A549 (cell line): ENCODE measurements at regions not wholly inside any gene's neighbourhood (a gene's known extent, or its start where the extent isn't known, plus 50 kb on each side); places are given as distances from the start of the nearest gene placed in this dataset.

Source experiments
- ATAC-seq, 2 experiments: fragments of 200-7000 bp in 1 of 2; fragments of >200 bp in 1 of 2; cut with Nextera tagmentation in 1 of 2; cut with Tn5 transposase in 1 of 2; 3 replicates each; pipeline versions ENCODE4 v1.8.0 to v1.9.1; 2018 to 2020; ENCODE audit warnings: mild to moderate bottlenecking in 1 of 2, moderate library complexity in 1 of 2
- CTCF ChIA-PET: fragments of 300-600 bp; sonication (Branson Sonifier 250); formaldehyde crosslinking; extraction: SDS; loops from one replicate; lab custom pipeline; 2021; ENCODE audit warnings: antibody characterized with exemption, inconsistent platforms; lab: Yijun Ruan, JAX
- POLR2A ChIA-PET: fragments of 350-600 bp; formaldehyde crosslinking; extraction: SDS; loops from one replicate; lab custom pipeline; 2021; ENCODE audit warnings: antibody characterized with exemption, inconsistent platforms; lab: Yijun Ruan, JAX
- DNase-seq, 2 experiments: peaks; one replicate each; pipeline versions ENCODE4 v3.0.0 to v3.0.0-alpha.2; 2011 to 2016; ENCODE audit warnings: low read depth in 1 of 2, low spot score in 1 of 2
- FAIRE-seq: peaks from 2 replicates; lab custom pipeline; 2011; peaks lifted over from hg19 to GRCh38; lab: Jason Lieb, UNC
- H3K27ac ChIP-seq, 2 experiments: fragments of >200 bp; sonication (Bioruptor Twin); formaldehyde crosslinking; 3 replicates each; pipeline ENCODE4 v1.5.1; 2016 to 2017
- H3K4me1 ChIP-seq: fragments of >200 bp; sonication (Bioruptor Twin); formaldehyde crosslinking; 3 replicates; pipeline ENCODE4 v1.6.1; 2016
- H3K4me2 ChIP-seq: fragments of >200 bp; sonication (Bioruptor Twin); formaldehyde crosslinking; 3 replicates; pipeline ENCODE4 v1.6.1; 2016
- H3K4me3 ChIP-seq: fragments of >200 bp; sonication (Bioruptor Twin); formaldehyde crosslinking; 3 replicates; pipeline ENCODE4 v1.5.1; 2016
- H3K9me3 ChIP-seq: fragments of >200 bp; sonication (Bioruptor Twin); formaldehyde crosslinking; 3 replicates; pipeline ENCODE4 v1.6.1; 2016
- CHD2 ChIP-seq: fragments of 150-350 bp; IDR thresholded peaks from 2 replicates; pipeline ENCODE4 v1.6.1; 2014; ENCODE audit warnings: low read length; ENCODE audit not compliant: partially characterized antibody
- EHMT2 ChIP-seq: fragments of 200-600 bp; sonication (generic); IDR thresholded peaks from 2 replicates; pipeline ENCODE4 v1.6.1; 2016; ENCODE audit warnings: antibody characterized with exemption, low read depth, mild to moderate bottlenecking, moderate library complexity
- FOSL2 ChIP-seq, 2 experiments: fragments of 450-650 bp in 1 of 2; fragments of >200 bp in 1 of 2; sonication (Bioruptor Twin) in 1 of 2; formaldehyde crosslinking; IDR thresholded peaks; 2 replicates each; pipeline versions ENCODE4 v1.5.0 to v1.6.1; 2016 to 2020; ENCODE audit warnings: mild to moderate bottlenecking in 1 of 2, moderate library complexity in 1 of 2
- HOXA7 ChIP-seq: fragments of 250-450 bp; sonication (Bioruptor Pico); IDR thresholded peaks from 2 replicates; pipeline ENCODE4 v1.5.0; 2020; ENCODE audit warnings: mild to moderate bottlenecking, moderate library complexity
- HOXB5 ChIP-seq: fragments of 250-450 bp; sonication (Bioruptor Pico); IDR thresholded peaks from 2 replicates; pipeline ENCODE4 v1.5.0; 2020; ENCODE audit warnings: mild to moderate bottlenecking, moderate library complexity
- KDM1A ChIP-seq: fragments of 200-600 bp; sonication (generic); IDR thresholded peaks from 2 replicates; pipeline ENCODE4 v1.6.1; 2016; ENCODE audit warnings: low read depth, mild to moderate bottlenecking
- MYC ChIP-seq: IDR thresholded peaks from 2 replicates; pipeline ENCODE4 v1.6.1; 2012; ENCODE audit warnings: mild to moderate bottlenecking, inconsistent platforms, low read length, improper control_type of control experiment, borderline replicate concordance
- NPAS2 ChIP-seq: fragments of 250-450 bp; sonication (Bioruptor Pico); IDR thresholded peaks from 2 replicates; pipeline ENCODE4 v1.8.0; 2022; ENCODE audit warnings: mild to moderate bottlenecking, moderate library complexity, borderline replicate concordance
- POLR2AphosphoS2 ChIP-seq: conservative IDR thresholded peaks from 2 replicates; pipeline ENCODE4 v1.6.1; 2012; ENCODE audit warnings: low read length, improper control_type of control experiment, inconsistent platforms
- SMC3 ChIP-seq: fragments of >200 bp; sonication (Bioruptor Twin); formaldehyde crosslinking; IDR thresholded peaks from 3 replicates; pipeline ENCODE4 v1.6.1; 2018; ENCODE audit warnings: inconsistent platforms
- SREBF2 ChIP-seq: fragments of 450-650 bp; IDR thresholded peaks from 2 replicates; pipeline ENCODE4 v1.6.1; 2014; ENCODE audit warnings: mild to moderate bottlenecking, moderate library complexity
- ZC3H11A ChIP-seq: fragments of 450-650 bp; IDR thresholded peaks from 2 replicates; pipeline ENCODE4 v1.6.1; 2014; ENCODE audit warnings: antibody characterized with exemption, mild to moderate bottlenecking
- ZSCAN20 ChIP-seq: fragments of 250-450 bp; sonication (Bioruptor Pico); IDR thresholded peaks from 2 replicates; pipeline ENCODE4 v1.8.0; 2022; ENCODE audit warnings: mild to moderate bottlenecking, moderate library complexity
- TF ChIP-seq, protein P1 (sequence below): fragments of >200 bp; sonication (Bioruptor Twin); formaldehyde crosslinking; IDR thresholded peaks from 3 replicates; pipeline ENCODE4 v1.5.1; 2016
- TF ChIP-seq, protein P2 (sequence below): fragments of 250-450 bp; sonication (Bioruptor Pico); IDR thresholded peaks from 2 replicates; pipeline ENCODE4 v1.5.0; 2021; ENCODE audit warnings: mild to moderate bottlenecking, moderate library complexity, borderline replicate concordance
- TF ChIP-seq, protein P3 (sequence below): fragments of >200 bp; sonication (Bioruptor Twin); formaldehyde crosslinking; IDR thresholded peaks from 3 replicates; pipeline ENCODE4 v1.6.1; 2016
- TF ChIP-seq, protein P4 (sequence below): fragments of 250-450 bp; sonication (Bioruptor Pico); IDR thresholded peaks from 2 replicates; pipeline ENCODE4 v1.5.0; 2020; ENCODE audit warnings: low read depth, mild to moderate bottlenecking, moderate library complexity
- TF ChIP-seq, protein P5 (sequence below): fragments of >200 bp; sonication (Bioruptor Twin); formaldehyde crosslinking; IDR thresholded peaks from 2 replicates; pipeline ENCODE4 v1.6.1; 2016
- TF ChIP-seq, protein P6 (sequence below): fragments of 200-600 bp; sonication (generic); IDR thresholded peaks from 2 replicates; pipeline ENCODE4 v1.6.1; 2016; ENCODE audit warnings: antibody characterized with exemption, mild to moderate bottlenecking, moderate library complexity

DNA sequence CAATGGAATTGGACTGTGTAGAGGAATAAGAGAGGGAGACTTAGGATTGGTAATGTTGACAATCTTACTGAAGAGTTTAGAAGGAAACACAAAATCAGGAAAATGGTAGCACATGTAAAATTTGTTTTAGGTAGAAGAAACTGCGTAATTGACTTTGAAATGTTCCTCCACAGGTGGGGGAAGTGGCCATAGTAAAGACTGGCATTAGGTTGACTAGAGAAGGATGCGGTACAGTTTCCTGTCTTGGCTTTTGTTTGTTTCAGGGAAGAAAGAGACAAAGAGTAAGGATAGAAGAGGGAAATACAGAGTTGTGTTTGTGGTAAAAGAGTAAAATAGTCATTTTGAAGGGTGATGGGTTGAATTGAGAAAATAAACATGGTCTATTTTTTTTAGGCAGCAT lies 253.6 kb upstream of the ZNF717 start (continued):
- no peak for TF ChIP-seq MYC
- no peak for TF ChIP-seq HOXB5 (CRISPR knock-in tag)
- TF ChIP-seq, protein P1, sequence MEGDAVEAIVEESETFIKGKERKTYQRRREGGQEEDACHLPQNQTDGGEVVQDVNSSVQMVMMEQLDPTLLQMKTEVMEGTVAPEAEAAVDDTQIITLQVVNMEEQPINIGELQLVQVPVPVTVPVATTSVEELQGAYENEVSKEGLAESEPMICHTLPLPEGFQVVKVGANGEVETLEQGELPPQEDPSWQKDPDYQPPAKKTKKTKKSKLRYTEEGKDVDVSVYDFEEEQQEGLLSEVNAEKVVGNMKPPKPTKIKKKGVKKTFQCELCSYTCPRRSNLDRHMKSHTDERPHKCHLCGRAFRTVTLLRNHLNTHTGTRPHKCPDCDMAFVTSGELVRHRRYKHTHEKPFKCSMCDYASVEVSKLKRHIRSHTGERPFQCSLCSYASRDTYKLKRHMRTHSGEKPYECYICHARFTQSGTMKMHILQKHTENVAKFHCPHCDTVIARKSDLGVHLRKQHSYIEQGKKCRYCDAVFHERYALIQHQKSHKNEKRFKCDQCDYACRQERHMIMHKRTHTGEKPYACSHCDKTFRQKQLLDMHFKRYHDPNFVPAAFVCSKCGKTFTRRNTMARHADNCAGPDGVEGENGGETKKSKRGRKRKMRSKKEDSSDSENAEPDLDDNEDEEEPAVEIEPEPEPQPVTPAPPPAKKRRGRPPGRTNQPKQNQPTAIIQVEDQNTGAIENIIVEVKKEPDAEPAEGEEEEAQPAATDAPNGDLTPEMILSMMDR = no peak
- TF ChIP-seq ZC3H11A = no peak

DNA sequence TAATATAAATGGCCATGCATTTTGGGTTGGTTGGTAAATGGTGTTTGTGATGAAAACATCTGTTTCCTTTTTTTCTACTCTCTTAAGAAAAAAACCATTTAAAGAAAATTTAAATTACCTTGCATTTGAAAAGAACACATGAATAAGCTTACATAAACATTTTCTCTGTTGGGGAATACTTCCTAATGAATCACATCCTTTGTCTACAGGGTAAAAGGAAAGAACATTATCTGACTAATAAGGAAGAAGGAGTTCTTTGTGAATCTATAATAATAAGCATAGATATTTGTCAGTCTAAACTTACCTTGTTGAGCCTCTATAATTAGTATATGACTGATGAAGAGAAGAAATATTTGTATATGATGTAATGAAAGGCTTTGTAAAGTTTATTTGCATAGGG lies 254.1 kb upstream of the ZNF717 start:
- H3K27ac ChIP-seq = no peak overlapping the region
- no peak overlapping the region for H3K4me3 ChIP-seq
- FAIRE-seq (no peak), ATAC-seq (no peak), DNase-seq (no peak)
- H3K4me1 ChIP-seq = no peaks in the 10 kb centered on the region
- POLR2A ChIA-PET = no interaction called here
- H3K9me3 ChIP-seq = peaks cover 3% of the 10 kb centered on the region; the same call in 1 of the 3 replicates
- H3K4me2 ChIP-seq = no peak overlapping the region
- CTCF ChIA-PET = no interaction called here
- TF ChIP-seq KDM1A (no peak), SMC3 (no peak), HOXA7 (CRISPR knock-in tag) (no peak), NPAS2 (CRISPR knock-in tag) (no peak), EHMT2 (no peak), ZSCAN20 (CRISPR knock-in tag) (no peak), POLR2AphosphoS2 (no peak), FOSL2 (IDR thresholded peaks at IDR 0.05) (no peak), FOSL2 (CRISPR knock-in tag; IDR thresholded peaks at IDR 0.05) (no peak), CHD2 (no peak), SREBF2 (no peak)
- TF ChIP-seq, protein P2, sequence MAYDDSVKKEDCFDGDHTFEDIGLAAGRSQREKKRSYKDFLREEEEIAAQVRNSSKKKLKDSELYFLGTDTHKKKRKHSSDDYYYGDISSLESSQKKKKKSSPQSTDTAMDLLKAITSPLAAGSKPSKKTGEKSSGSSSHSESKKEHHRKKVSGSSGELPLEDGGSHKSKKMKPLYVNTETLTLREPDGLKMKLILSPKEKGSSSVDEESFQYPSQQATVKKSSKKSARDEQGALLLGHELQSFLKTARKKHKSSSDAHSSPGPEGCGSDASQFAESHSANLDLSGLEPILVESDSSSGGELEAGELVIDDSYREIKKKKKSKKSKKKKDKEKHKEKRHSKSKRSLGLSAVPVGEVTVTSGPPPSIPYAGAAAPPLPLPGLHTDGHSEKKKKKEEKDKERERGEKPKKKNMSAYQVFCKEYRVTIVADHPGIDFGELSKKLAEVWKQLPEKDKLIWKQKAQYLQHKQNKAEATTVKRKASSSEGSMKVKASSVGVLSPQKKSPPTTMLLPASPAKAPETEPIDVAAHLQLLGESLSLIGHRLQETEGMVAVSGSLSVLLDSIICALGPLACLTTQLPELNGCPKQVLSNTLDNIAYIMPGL (CRISPR knock-in tag) = no peak
- TF ChIP-seq, protein P3, sequence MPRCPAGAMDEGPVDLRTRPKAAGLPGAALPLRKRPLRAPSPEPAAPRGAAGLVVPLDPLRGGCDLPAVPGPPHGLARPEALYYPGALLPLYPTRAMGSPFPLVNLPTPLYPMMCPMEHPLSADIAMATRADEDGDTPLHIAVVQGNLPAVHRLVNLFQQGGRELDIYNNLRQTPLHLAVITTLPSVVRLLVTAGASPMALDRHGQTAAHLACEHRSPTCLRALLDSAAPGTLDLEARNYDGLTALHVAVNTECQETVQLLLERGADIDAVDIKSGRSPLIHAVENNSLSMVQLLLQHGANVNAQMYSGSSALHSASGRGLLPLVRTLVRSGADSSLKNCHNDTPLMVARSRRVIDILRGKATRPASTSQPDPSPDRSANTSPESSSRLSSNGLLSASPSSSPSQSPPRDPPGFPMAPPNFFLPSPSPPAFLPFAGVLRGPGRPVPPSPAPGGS = no peak
- TF ChIP-seq, protein P1 = no peak
- TF ChIP-seq, protein P4, sequence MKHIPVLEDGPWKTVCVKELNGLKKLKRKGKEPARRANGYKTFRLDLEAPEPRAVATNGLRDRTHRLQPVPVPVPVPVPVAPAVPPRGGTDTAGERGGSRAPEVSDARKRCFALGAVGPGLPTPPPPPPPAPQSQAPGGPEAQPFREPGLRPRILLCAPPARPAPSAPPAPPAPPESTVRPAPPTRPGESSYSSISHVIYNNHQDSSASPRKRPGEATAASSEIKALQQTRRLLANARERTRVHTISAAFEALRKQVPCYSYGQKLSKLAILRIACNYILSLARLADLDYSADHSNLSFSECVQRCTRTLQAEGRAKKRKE (CRISPR knock-in tag) = no peak
- TF ChIP-seq, protein P5, sequence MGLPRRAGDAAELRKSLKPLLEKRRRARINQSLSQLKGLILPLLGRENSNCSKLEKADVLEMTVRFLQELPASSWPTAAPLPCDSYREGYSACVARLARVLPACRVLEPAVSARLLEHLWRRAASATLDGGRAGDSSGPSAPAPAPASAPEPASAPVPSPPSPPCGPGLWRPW = no peak
- TF ChIP-seq, protein P6, sequence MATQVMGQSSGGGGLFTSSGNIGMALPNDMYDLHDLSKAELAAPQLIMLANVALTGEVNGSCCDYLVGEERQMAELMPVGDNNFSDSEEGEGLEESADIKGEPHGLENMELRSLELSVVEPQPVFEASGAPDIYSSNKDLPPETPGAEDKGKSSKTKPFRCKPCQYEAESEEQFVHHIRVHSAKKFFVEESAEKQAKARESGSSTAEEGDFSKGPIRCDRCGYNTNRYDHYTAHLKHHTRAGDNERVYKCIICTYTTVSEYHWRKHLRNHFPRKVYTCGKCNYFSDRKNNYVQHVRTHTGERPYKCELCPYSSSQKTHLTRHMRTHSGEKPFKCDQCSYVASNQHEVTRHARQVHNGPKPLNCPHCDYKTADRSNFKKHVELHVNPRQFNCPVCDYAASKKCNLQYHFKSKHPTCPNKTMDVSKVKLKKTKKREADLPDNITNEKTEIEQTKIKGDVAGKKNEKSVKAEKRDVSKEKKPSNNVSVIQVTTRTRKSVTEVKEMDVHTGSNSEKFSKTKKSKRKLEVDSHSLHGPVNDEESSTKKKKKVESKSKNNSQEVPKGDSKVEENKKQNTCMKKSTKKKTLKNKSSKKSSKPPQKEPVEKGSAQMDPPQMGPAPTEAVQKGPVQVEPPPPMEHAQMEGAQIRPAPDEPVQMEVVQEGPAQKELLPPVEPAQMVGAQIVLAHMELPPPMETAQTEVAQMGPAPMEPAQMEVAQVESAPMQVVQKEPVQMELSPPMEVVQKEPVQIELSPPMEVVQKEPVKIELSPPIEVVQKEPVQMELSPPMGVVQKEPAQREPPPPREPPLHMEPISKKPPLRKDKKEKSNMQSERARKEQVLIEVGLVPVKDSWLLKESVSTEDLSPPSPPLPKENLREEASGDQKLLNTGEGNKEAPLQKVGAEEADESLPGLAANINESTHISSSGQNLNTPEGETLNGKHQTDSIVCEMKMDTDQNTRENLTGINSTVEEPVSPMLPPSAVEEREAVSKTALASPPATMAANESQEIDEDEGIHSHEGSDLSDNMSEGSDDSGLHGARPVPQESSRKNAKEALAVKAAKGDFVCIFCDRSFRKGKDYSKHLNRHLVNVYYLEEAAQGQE = no peak
